Lower lobe of right lung (tissue), 2 donors: ENCODE measurements at regions not wholly inside any gene's neighbourhood (a gene's known extent, or its start where the extent isn't known, plus 50 kb on each side); places are given as distances from the start of the nearest gene placed in this dataset.

Source experiments
- ATAC-seq, 2 donors: fragments of 200-7000 bp; cut with Tn5 transposase; one replicate each; pipeline ENCODE4 v1.9.1; 2020 to 2022; ENCODE audit warnings: mild to moderate bottlenecking in 2 of 2, moderate library complexity in 2 of 2
- DNase-seq: peaks from one replicate; pipeline ENCODE4 v3.0.0-alpha.2; 2020
- H3K27ac ChIP-seq: fragments of 200-600 bp; one replicate; pipeline ENCODE4 v1.8.0; 2022
- H3K27me3 ChIP-seq: fragments of 200-600 bp; one replicate; pipeline ENCODE4 v1.8.0; 2022; ENCODE audit warnings: low read depth
- H3K36me3 ChIP-seq: fragments of 200-600 bp; one replicate; pipeline ENCODE4 v1.8.0; 2022; ENCODE audit warnings: mild to moderate bottlenecking
- H3K4me1 ChIP-seq: fragments of 200-600 bp; one replicate; pipeline ENCODE4 v1.8.0; 2022
- H3K4me3 ChIP-seq: fragments of 200-600 bp; one replicate; pipeline ENCODE4 v1.8.0; 2022; ENCODE audit warnings: mild to moderate bottlenecking
- H3K9me3 ChIP-seq: fragments of 200-600 bp; one replicate; pipeline ENCODE4 v1.8.0; 2022
- CTCF ChIP-seq: fragments of 200-600 bp; IDR thresholded peaks from one replicate; pipeline ENCODE4 v1.8.0; 2022; ENCODE audit warnings: antibody characterized with exemption, mild to moderate bottlenecking
- intact Hi-C: fragments of 100-400 bp; cut with DNase I; formaldehyde crosslinking; loops from one replicate; pipeline ENCODE4 v1.11.0; 2022
- donor health status: DM: no; HTN: yes; CAD: no; lungs with severe emphysema.

DNA sequence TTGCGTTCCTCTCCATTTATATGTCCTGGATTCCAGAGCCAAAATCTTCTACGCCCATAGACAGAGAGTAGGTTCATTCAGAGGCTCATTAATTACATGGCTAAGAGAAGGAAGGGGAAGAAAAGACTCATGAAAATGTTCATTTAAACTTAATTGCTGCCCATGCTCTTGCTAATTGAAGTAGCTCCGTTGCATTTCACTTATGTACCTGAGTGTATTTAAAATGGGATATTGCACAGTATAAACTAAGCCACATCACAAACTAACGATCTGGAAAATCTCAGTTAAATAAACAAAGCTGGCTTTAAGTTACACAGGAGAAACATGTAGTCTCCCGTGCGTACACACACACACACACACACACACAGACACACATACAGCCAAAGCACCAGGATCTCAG lies 269.2 kb downstream of the CDC5L start:
- peaks cover 9% of the 10 kb centered on the region for H3K4me1 ChIP-seq
- H3K36me3 ChIP-seq = no peaks in the 10 kb centered on the region
- H3K27me3 ChIP-seq = peaks cover 4% of the 10 kb centered on the region
- H3K9me3 ChIP-seq = no peaks in the 10 kb centered on the region
- intact Hi-C loops = no loop called here
- H3K27ac ChIP-seq = no peak overlapping the region
- no peak overlapping the region for H3K4me3 ChIP-seq
- TF ChIP-seq CTCF = no peak
- ATAC-seq (no peak), DNase-seq (no peak)

DNA sequence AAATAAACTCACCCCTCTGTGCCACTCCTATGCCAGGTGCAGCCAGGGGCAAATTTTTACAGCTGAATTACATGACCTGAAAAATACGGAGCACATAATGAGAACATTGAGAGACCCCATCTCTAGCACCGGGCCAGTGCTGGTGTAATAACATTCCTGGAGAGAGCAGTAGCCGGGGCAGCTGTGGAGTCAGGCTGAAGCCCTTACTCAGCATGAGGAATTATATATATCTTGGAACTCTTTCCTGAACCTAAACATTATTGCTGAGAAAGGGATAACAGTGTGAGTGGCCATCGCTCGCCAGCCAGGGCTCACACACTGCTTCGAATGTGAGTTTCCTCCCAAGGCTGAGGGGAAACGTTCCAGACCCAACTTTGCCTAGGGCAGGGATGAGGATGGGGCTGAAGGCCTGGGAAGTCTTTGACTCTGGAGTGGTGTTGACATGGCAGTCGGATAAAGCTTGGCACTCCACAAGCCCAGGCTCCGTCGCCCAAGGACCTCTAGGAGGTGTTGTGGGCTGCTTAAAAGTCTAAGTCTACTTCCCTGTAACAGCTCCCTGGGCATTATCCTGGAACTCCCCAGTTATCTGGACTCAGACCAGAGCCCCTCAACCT lies 269.8 kb downstream of the CDC5L start:
- Histone ChIP-seq H3K4me3 (no peak overlapping the region), H3K4me1 (peaks cover 12% of the 10 kb centered on the region), H3K9me3 (no peaks in the 10 kb centered on the region), H3K36me3 (no peaks in the 10 kb centered on the region), H3K27ac (no peak overlapping the region), H3K27me3 (peaks cover 4% of the 10 kb centered on the region)
- ATAC-seq (no peak), DNase-seq (no peak)
- intact Hi-C loops = no loop called here
- no peak for TF ChIP-seq CTCF

DNA sequence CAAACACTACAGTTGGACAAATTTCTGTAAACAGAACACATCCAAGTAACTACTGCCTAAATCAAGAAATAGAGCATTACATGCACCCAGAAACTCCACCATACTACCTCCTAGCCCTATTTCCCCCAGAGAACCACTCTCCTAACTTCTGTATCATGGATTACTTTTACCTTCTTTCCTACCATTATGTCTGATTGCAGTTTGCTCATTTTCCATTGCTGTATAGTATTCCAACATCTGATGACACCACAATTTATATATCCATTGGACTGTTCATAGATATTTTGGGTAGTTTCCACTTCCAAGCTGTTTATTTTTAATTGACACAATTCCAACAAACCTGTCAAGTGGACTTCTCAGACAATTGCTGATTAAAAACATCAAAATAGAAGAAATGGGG lies 271.1 kb downstream of the CDC5L start:
- no peak for TF ChIP-seq CTCF

GRCh38 chr6:44659726-44660125 lies 272.2 kb downstream of the CDC5L start:
- no peak overlapping the region for H3K27ac ChIP-seq
- no peaks in the 10 kb centered on the region for H3K36me3 ChIP-seq
- peaks cover 22% of the 10 kb centered on the region for H3K4me1 ChIP-seq
- intact Hi-C loops = no loop called here
- peaks cover 4% of the 10 kb centered on the region for H3K27me3 ChIP-seq
- ATAC-seq (no peak), DNase-seq (no peak)
- no peak for TF ChIP-seq CTCF
- no peaks in the 10 kb centered on the region for H3K9me3 ChIP-seq
- H3K4me3 ChIP-seq = no peak overlapping the region

More for the DNA sequence above, 271.1 kb downstream of the CDC5L start:
- intact Hi-C loops = no loop called here
- Histone ChIP-seq H3K9me3 (no peaks in the 10 kb centered on the region), H3K27me3 (peaks cover 4% of the 10 kb centered on the region), H3K36me3 (no peaks in the 10 kb centered on the region), H3K27ac (no peak overlapping the region), H3K4me1 (peaks cover 22% of the 10 kb centered on the region), H3K4me3 (no peak overlapping the region)
- DNase-seq = no peak
- ATAC-seq = no peak

DNA sequence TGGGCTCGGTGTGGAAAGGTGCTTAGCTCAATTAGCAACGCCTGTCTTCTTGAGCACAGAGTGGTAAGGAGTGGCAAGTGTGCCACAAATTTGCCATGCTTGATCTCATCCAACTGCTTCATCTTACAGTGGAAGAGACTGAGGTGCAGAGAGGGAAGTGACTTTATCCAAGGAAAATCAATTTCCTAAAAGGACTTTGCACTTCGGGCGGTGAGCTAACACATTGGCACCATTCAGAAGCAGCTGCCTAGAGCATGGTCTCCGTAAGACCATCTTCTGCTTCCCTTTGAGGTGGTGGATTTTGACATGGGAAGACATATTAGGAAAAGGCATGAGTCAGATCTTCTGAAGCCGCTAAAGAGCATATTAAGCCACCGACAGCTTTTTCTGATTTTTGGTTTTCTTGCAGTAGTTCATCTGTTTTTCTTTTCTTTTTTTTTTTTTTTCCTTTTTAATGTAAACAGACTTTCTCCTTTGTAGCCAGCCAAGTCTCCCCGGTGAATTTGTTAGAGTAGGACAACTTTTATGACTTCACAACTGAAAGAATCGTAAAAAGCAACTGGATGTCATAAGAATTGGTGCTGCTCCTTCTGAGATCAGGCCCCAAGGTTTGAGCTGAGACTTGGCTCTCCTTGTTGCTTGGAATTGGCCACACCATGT lies 273.2 kb downstream of the CDC5L start:
- no peak overlapping the region for H3K27ac ChIP-seq
- intact Hi-C loops = no loop called here
- no peak for TF ChIP-seq CTCF

More for the DNA sequence above, 273.2 kb downstream of the CDC5L start:
- no peak overlapping the region for H3K4me3 ChIP-seq
- no peaks in the 10 kb centered on the region for H3K9me3 ChIP-seq
- ATAC-seq (no peak), DNase-seq (no peak)
- no peaks in the 10 kb centered on the region for H3K36me3 ChIP-seq
- peaks cover 3% of the 10 kb centered on the region for H3K27me3 ChIP-seq
- peaks cover 14% of the 10 kb centered on the region for H3K4me1 ChIP-seq
